Stimulated activated naive CD8-positive, alpha-beta T cell treated with anti-CD3 and anti-CD28 coated beads, Interleukin-15, Interleukin-2, amounts not matched to agents 100 ng/mL and 50 ng/mL, for 24 hours (primary cell): ENCODE measurements at regions not wholly inside any gene's neighbourhood (a gene's known extent, or its start where the extent isn't known, plus 50 kb on each side); places are given as distances from the start of the nearest gene placed in this dataset.

Source experiments
- H3K27ac Mint-ChIP-seq: one replicate; pipeline ENCODE4 v1.8.0; 2021; ENCODE audit warnings: mild to moderate bottlenecking, mixed read lengths
- H3K27me3 Mint-ChIP-seq: one replicate; pipeline ENCODE4 v1.8.0; 2021; ENCODE audit warnings: mixed read lengths
- H3K36me3 Mint-ChIP-seq: one replicate; pipeline ENCODE4 v1.8.0; 2021; ENCODE audit warnings: low read depth, mixed read lengths
- H3K4me1 Mint-ChIP-seq: one replicate; pipeline ENCODE4 v1.8.0; 2021; ENCODE audit warnings: low read depth, mixed read lengths
- H3K4me3 Mint-ChIP-seq: one replicate; pipeline ENCODE4 v1.8.0; 2021; ENCODE audit warnings: mild to moderate bottlenecking, mixed read lengths
- H3K9me3 Mint-ChIP-seq: one replicate; pipeline ENCODE4 v1.8.0; 2021; ENCODE audit warnings: mixed read lengths

GRCh38 chr16:87064731-87065445 lies 252.3 kb downstream of the C16orf95 start:
- peaks cover 51% of the 10 kb centered on the region for H3K27me3 Mint-ChIP-seq
- H3K4me3 Mint-ChIP-seq = no peak overlapping the region
- no peak overlapping the region for H3K27ac Mint-ChIP-seq
- no peaks in the 10 kb centered on the region for H3K4me1 Mint-ChIP-seq
- no peaks in the 10 kb centered on the region for H3K36me3 Mint-ChIP-seq
- no peaks in the 10 kb centered on the region for H3K9me3 Mint-ChIP-seq

GRCh38 chr16:87065446-87066132 lies 251.6 kb downstream of the C16orf95 start:
- Mint-ChIP-seq H3K36me3 (no peaks in the 10 kb centered on the region), H3K27me3 (peaks cover 47% of the 10 kb centered on the region), H3K9me3 (no peaks in the 10 kb centered on the region), H3K27ac (no peak overlapping the region), H3K4me1 (no peaks in the 10 kb centered on the region), H3K4me3 (no peak overlapping the region)

DNA sequence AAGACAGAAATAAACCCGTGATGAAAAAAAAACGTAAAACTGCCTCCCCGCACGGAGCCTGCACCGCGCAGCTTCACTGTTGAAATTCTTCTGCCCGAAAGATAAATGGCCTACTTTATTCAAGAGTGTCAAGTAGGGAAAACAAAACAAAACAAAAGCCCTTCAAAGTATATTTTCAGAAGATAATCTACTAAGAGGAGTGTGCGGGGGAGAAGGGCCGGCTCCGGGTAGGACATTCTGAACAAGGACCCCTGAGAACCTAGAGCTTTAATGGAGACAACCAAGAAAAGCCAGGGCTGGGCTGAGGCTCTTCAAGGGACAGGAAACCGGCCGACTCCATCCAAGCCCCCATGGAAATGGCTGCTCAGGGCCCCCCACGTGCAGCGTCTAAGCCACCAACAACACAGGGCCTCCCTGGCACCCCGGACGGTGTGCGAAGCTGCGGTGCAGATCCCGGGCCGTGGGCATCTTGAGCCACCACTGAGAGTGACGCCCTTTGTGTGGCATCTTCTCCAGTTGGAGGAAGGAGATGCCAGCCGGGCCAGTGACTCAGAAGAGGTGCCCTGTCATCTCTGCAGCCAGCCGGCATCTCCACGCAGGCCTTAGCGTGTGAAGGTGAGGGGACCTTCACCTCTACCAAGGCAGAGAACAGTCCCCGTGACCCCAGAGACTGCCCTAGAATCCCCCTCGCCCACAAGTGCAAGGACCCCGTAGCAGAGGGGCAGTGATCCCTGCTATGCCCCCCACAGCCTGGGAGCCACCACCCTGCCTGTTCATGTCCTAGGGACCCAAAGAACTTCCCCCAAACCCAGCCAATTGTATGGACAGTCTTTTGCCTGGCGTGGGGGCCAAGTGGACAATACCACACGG lies 250.8 kb downstream of the C16orf95 start:
- Mint-ChIP-seq H3K4me1 (no peaks in the 10 kb centered on the region), H3K36me3 (no peaks in the 10 kb centered on the region), H3K27ac (no peak overlapping the region), H3K9me3 (no peaks in the 10 kb centered on the region), H3K27me3 (peaks cover 39% of the 10 kb centered on the region), H3K4me3 (no peak overlapping the region)

GRCh38 chr16:87067003-87067556 lies 250.1 kb downstream of the C16orf95 start:
- no peak overlapping the region for H3K4me3 Mint-ChIP-seq
- H3K9me3 Mint-ChIP-seq = no peaks in the 10 kb centered on the region
- H3K27me3 Mint-ChIP-seq = peaks cover 34% of the 10 kb centered on the region
- no peak overlapping the region for H3K27ac Mint-ChIP-seq
- H3K4me1 Mint-ChIP-seq = no peaks in the 10 kb centered on the region
- no peaks in the 10 kb centered on the region for H3K36me3 Mint-ChIP-seq

DNA sequence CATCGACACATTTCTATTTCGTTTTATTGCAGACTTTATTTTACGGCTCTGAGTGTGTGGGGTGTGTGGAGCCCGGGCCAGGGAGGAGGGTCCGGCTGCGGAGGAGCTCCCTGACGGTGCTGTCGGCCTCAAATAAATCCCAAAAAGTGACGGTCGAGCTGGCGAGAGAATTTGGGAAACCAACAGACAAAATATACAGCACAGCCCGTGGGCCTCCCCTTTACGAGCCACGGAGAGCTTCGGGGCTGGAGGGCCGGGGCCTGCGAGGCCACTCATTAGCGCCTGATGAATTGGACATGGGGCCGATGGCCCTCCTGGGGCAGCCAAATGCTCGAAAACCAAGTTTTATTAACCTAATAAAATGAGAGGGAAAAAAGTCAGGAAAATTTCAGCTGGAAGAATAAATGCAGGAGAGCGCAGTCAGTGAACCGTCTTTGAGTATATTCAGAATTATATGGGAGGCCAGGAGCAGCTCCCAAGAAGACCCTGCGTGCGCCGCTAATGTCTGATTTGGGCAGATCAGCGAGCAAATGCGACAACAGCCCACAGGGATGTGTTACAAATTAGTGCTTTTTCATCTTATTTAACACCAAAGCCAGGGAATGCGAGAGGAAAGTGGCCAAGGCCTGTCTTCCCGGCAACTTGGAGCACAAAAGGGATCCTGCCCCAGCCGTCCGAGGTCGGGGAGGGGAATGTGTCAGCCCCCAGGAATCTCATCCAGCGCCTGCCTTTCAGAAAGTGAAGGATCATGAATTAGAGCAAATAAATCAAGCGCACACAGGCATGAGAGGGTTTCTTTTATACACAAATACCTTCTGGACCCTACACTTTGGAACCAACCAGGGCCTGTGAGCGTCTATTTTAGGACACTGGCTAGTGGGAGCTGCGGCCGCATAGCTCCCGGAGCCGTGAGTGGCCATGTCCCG lies 249.1 kb downstream of the C16orf95 start:
- H3K9me3 Mint-ChIP-seq = no peaks in the 10 kb centered on the region
- H3K27me3 Mint-ChIP-seq = peaks cover 26% of the 10 kb centered on the region
- no peaks in the 10 kb centered on the region for H3K4me1 Mint-ChIP-seq
- no peak overlapping the region for H3K4me3 Mint-ChIP-seq
- no peak overlapping the region for H3K27ac Mint-ChIP-seq
- H3K36me3 Mint-ChIP-seq = no peaks in the 10 kb centered on the region

DNA sequence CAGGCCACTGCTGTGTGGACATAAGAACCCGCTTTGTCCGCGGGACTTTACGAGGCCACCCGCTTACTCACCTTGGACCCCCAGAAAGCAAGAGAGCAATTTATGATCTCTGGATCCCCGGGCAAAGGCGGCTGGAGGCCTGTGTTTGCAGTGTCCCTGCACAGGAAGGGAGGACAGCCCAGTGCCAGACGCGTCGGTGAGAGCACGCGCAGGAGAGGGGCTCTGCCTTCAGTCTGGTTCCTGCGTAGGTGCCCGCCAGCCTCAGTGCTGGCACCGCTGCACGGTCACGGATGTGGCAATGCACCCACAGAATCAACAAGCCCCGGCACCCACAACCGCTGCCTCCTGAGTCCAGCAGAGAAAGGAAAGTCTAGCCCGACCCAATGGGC lies 248.4 kb downstream of the C16orf95 start:
- H3K36me3 Mint-ChIP-seq = no peaks in the 10 kb centered on the region
- no peak overlapping the region for H3K4me3 Mint-ChIP-seq
- H3K9me3 Mint-ChIP-seq = no peaks in the 10 kb centered on the region
- no peaks in the 10 kb centered on the region for H3K4me1 Mint-ChIP-seq
- H3K27me3 Mint-ChIP-seq = peaks cover 22% of the 10 kb centered on the region
- H3K27ac Mint-ChIP-seq = no peak overlapping the region

DNA sequence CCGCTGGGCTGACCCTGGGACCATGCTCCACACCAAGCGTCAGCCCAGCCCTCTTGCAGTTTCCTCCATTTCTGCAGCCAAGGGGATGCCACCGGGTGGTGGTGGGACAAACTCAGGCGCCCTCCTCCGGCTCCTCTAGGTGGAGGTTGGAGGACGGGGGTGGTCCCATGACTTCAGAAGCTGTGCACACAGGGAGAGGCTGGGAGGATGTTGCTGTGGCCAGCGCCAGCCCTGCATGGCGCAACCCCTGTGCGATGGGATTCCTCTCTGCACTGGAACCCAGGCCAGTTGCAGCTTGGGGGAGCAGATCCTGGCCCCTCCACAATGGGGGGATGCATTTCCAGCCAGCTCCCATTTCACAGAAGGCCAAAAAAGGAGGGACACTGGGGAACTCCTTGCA lies 246.5 kb downstream of the C16orf95 start:
- no peaks in the 10 kb centered on the region for H3K4me1 Mint-ChIP-seq
- H3K4me3 Mint-ChIP-seq = no peak overlapping the region
- no peak overlapping the region for H3K27ac Mint-ChIP-seq
- no peaks in the 10 kb centered on the region for H3K36me3 Mint-ChIP-seq
- peaks cover 5% of the 10 kb centered on the region for H3K27me3 Mint-ChIP-seq
- no peaks in the 10 kb centered on the region for H3K9me3 Mint-ChIP-seq

DNA sequence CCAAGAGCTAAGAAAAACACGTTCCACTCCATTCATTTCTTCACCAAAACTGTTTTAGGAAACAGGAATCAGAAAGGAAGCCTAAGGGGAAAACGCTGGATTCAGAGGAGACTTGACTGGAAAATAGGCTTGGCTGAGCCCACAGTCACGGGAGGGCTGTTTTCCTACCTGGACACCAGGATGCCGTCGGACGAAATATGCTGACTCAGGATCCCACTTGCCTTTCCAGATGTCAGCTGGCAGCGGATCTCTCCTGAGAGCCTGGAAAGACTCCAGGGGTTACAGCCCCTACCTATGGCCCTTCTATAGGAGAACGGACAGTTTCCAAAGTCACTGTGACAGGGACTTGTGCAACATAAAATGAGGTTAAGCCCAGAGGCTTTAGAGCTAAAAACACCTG lies 245.1 kb downstream of the C16orf95 start:
- H3K9me3 Mint-ChIP-seq = no peaks in the 10 kb centered on the region

DNA sequence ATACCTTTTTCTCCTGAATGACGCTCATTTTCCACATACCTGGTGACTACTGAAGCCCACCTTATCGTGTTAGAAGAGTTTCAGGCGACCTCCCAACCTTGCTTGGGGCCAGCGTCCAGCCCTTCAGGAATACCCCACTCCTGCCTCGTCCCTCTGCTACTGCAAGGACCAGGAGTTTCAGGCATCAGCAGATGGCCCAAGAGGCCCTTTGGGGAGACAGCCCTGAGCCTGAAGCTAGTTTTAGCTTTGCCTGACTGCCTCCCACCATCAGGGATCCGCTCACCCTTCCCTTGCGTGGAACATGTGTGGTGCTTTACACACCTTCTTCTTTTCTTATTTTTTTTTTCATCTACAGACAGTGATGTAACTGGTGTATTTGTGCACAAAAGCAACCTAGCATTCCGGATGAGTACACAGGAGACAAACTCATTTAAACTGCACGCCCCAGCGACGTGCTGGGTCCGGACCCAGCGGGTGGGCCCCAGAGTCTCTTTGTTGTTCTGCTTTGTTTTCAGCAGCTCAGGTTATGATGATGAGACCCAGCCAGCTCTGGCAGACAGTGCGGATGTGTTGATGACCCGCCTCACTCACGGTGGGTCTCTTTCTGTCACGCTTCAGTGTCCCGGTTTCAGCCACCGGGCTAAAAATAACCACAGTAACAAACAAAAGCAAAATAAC lies 242.4 kb downstream of the C16orf95 start:
- Mint-ChIP-seq H3K4me3 (no peak overlapping the region), H3K9me3 (peaks cover 9% of the 10 kb centered on the region), H3K27ac (no peak overlapping the region), H3K36me3 (no peaks in the 10 kb centered on the region), H3K27me3 (peaks cover 12% of the 10 kb centered on the region), H3K4me1 (no peaks in the 10 kb centered on the region)

More for the DNA sequence above, 245.1 kb downstream of the C16orf95 start:
- Mint-ChIP-seq H3K27ac (no peak overlapping the region), H3K4me1 (no peaks in the 10 kb centered on the region), H3K36me3 (no peaks in the 10 kb centered on the region), H3K27me3 (peaks cover 9% of the 10 kb centered on the region), H3K4me3 (no peak overlapping the region)

DNA sequence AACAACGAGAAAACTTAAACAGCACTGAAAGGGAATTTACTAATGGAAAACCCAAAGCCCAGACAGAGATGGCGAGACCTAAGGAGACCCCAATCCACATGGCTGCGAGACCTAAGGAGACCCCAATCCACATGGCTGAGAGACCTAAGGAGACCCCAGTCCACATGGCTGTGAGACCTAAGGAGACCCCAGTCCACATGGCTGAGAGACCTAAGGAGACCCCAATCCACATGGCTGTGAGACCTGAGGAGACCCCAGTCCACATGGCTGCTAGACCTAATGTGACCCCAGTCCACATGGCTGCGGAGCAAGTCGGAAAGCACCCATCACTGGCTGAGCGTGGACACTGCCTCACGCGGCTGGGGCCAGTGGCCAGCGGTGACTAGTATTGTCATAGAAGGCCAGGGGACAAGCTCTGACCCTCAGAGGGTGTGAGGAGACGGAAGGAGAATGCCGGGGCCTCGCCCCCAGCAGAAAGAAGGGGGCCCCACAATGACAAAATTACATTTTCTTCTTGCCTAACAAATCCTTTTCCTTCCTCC lies 241.8 kb downstream of the C16orf95 start:
- Mint-ChIP-seq H3K4me1 (no peaks in the 10 kb centered on the region), H3K4me3 (no peak overlapping the region), H3K36me3 (peaks cover 2% of the 10 kb centered on the region), H3K27me3 (peaks cover 12% of the 10 kb centered on the region), H3K27ac (no peak overlapping the region), H3K9me3 (peaks cover 14% of the 10 kb centered on the region)

- Mint-ChIP-seq H3K27me3 (peaks cover 12% of the 10 kb centered on the region), H3K27ac (no peak overlapping the region), H3K4me1 (no peaks in the 10 kb centered on the region), H3K36me3 (peaks cover 6% of the 10 kb centered on the region), H3K4me3 (no peak overlapping the region), H3K9me3 (peaks cover 23% of the 10 kb centered on the region)
These were observed 240.8 kb downstream of the C16orf95 start for GRCh38 chr16:87076331-87076949.

GRCh38 chr16:87076950-87077749 lies 240.0 kb downstream of the C16orf95 start:
- Mint-ChIP-seq H3K27ac (no peak overlapping the region), H3K4me3 (no peak overlapping the region), H3K36me3 (peaks cover 6% of the 10 kb centered on the region), H3K27me3 (peaks cover 12% of the 10 kb centered on the region), H3K9me3 (peaks cover 27% of the 10 kb centered on the region), H3K4me1 (no peaks in the 10 kb centered on the region)
